ENCODE measurements at regions not wholly inside any gene's neighbourhood (a gene's known extent, or its start where the extent isn't known, plus 50 kb on each side); places are given as distances from the start of the nearest gene placed in this dataset.
A peak's percentile ranks its signal among the peaks of the same experiment; 100 is the strongest.

GRCh38 chr1:209208648-209209047, 374.9 kb upstream of the CAMK1G start:
- H3K4me2 ChIP-seq (ENCODE audit: unreplicated experiment) = peak overlapping the region; percentile 86
- 77 to 82% methylated on average over 1 of the region's 1 CpG for WGBS, 2 experiments (ENCODE audit: low coverage in 1 of 2, low lambda C conversion rate in 2 of 2, missing lambda C conversion rate in 2 of 2)
- in situ Hi-C loops (cut with MboI) = loop anchor here (25.0 kb wide), 1 partner anchor 229 kb away; no protein-coding TSS in a partner anchor

GRCh38 chr1:209213989-209214388, 369.5 kb upstream of the CAMK1G start:
- Histone ChIP-seq H3K4me2 (ENCODE audit: unreplicated experiment) (no peak overlapping the region), H3K36me3 (ENCODE audit: low read depth) (no peaks in the 10 kb centered on the region), H3F3A (ENCODE audit: insufficient read depth) (no peaks in the 10 kb centered on the region), H3K9me2 (ENCODE audit: insufficient read depth) (no peaks in the 10 kb centered on the region), H2AFZ (no peak overlapping the region), H4K20me1 (ENCODE audit: insufficient read depth) (no peaks in the 10 kb centered on the region), H3K4me3 (no peak overlapping the region), H3K4me1 (ENCODE audit: insufficient read depth) (no peaks in the 10 kb centered on the region), H3K9me3 (ENCODE audit: low read depth) (no peaks in the 10 kb centered on the region), H3K79me2 (ENCODE audit: insufficient read depth) (no peaks in the 10 kb centered on the region), H3K27ac (no peak overlapping the region), H3K27me3 (replicated peaks; ENCODE audit: insufficient read depth) (peaks cover 44% of the 10 kb centered on the region), H3K9ac (no peak overlapping the region)
- 7 to 10% methylated on average over 3 of the region's 3 CpGs for WGBS, 2 experiments (ENCODE audit: low coverage in 1 of 2, low lambda C conversion rate in 2 of 2, missing lambda C conversion rate in 2 of 2)
- in situ Hi-C loops (cut with MboI) = loop anchor here (25.0 kb wide), 1 partner anchor 223 kb away; no protein-coding TSS in a partner anchor
- TF ChIP-seq EZH2phosphoT487 (IDR thresholded peaks at IDR 0.05; ENCODE audit: insufficient read depth, low read depth) (no peak), EZH2 (IDR thresholded peaks at IDR 0.05; ENCODE audit: insufficient read depth, poor library complexity, severe bottlenecking) (no peak)
- no peak for DNase-seq

More at GRCh38 chr1:209208648-209209047, 374.9 kb upstream of the CAMK1G start:
- Histone ChIP-seq H3K79me2 (ENCODE audit: insufficient read depth) (no peaks in the 10 kb centered on the region), H2AFZ (no peak overlapping the region), H3K36me3 (ENCODE audit: low read depth) (no peaks in the 10 kb centered on the region), H3K27ac (no peak overlapping the region), H3K9ac (no peak overlapping the region), H3K4me3 (no peak overlapping the region), H3K9me2 (ENCODE audit: insufficient read depth) (no peaks in the 10 kb centered on the region), H3K9me3 (ENCODE audit: low read depth) (no peaks in the 10 kb centered on the region), H3K4me1 (ENCODE audit: insufficient read depth) (peaks cover 7% of the 10 kb centered on the region; the same call in 1 of the 2 replicates), H4K20me1 (ENCODE audit: insufficient read depth) (no peaks in the 10 kb centered on the region), H3F3A (ENCODE audit: insufficient read depth) (no peaks in the 10 kb centered on the region), H3K27me3 (replicated peaks; ENCODE audit: insufficient read depth) (peaks cover 51% of the 10 kb centered on the region)
- TF ChIP-seq EZH2 (IDR thresholded peaks at IDR 0.05; ENCODE audit: insufficient read depth, poor library complexity, severe bottlenecking) (no peak), EZH2phosphoT487 (IDR thresholded peaks at IDR 0.05; ENCODE audit: insufficient read depth, low read depth) (no peak)
- DNase-seq = no peak

- no peak for DNase-seq
- Histone ChIP-seq H3K9ac (no peak overlapping the region), H3K27ac (no peak overlapping the region), H3K79me2 (ENCODE audit: insufficient read depth) (no peaks in the 10 kb centered on the region), H3K27me3 (replicated peaks; ENCODE audit: insufficient read depth) (peaks cover 35% of the 10 kb centered on the region), H4K20me1 (ENCODE audit: insufficient read depth) (no peaks in the 10 kb centered on the region), H3F3A (ENCODE audit: insufficient read depth) (no peaks in the 10 kb centered on the region), H3K4me2 (ENCODE audit: unreplicated experiment) (no peak overlapping the region), H3K36me3 (ENCODE audit: low read depth) (no peaks in the 10 kb centered on the region), H3K4me3 (no peak overlapping the region), H2AFZ (no peak overlapping the region), H3K9me2 (ENCODE audit: insufficient read depth) (no peaks in the 10 kb centered on the region), H3K9me3 (ENCODE audit: low read depth) (no peaks in the 10 kb centered on the region), H3K4me1 (ENCODE audit: insufficient read depth) (no peaks in the 10 kb centered on the region)
- in situ Hi-C loops (cut with MboI) = loop anchor here (25.0 kb wide), 1 partner anchor 221 kb away; no protein-coding TSS in a partner anchor
- TF ChIP-seq EZH2phosphoT487 (IDR thresholded peaks at IDR 0.05; ENCODE audit: insufficient read depth, low read depth) = no peak
- TF ChIP-seq EZH2 (IDR thresholded peaks at IDR 0.05; ENCODE audit: insufficient read depth, poor library complexity, severe bottlenecking) = no peak
These were observed 367.7 kb upstream of the CAMK1G start for GRCh38 chr1:209215826-209216225.

- no peak overlapping the region for H3K27ac ChIP-seq
- H3K36me3 ChIP-seq (ENCODE audit: low read depth) = no peaks in the 10 kb centered on the region
- no peak overlapping the region for H3K9ac ChIP-seq
- TF ChIP-seq EZH2 (IDR thresholded peaks at IDR 0.05; ENCODE audit: insufficient read depth, poor library complexity, severe bottlenecking) (no peak), EZH2phosphoT487 (IDR thresholded peaks at IDR 0.05; ENCODE audit: insufficient read depth, low read depth) (no peak)
- H4K20me1 ChIP-seq (ENCODE audit: insufficient read depth) = no peaks in the 10 kb centered on the region
- H3K4me1 ChIP-seq (ENCODE audit: insufficient read depth) = no peaks in the 10 kb centered on the region
- in situ Hi-C loops (cut with MboI) = loop anchor here (25.0 kb wide), 1 partner anchor 219 kb away; no protein-coding TSS in a partner anchor
- no peaks in the 10 kb centered on the region for H3K79me2 ChIP-seq (ENCODE audit: insufficient read depth)
- peaks cover 19% of the 10 kb centered on the region; the same call in 1 of the 2 replicates for H3K27me3 ChIP-seq (replicated peaks; ENCODE audit: insufficient read depth)
- DNase-seq = no peak
- no peaks in the 10 kb centered on the region for H3K9me2 ChIP-seq (ENCODE audit: insufficient read depth)
- no peaks in the 10 kb centered on the region for H3K9me3 ChIP-seq (ENCODE audit: low read depth)
- H3F3A ChIP-seq (ENCODE audit: insufficient read depth) = no peaks in the 10 kb centered on the region
- no peak overlapping the region for H3K4me2 ChIP-seq (ENCODE audit: unreplicated experiment)
- no peak overlapping the region for H2AFZ ChIP-seq
- H3K4me3 ChIP-seq = no peak overlapping the region
These were observed 365.4 kb upstream of the CAMK1G start for GRCh38 chr1:209218113-209218512.

- no peak for DNase-seq
- Histone ChIP-seq H3K9me2 (ENCODE audit: insufficient read depth) (no peaks in the 10 kb centered on the region), H3K4me1 (ENCODE audit: insufficient read depth) (no peaks in the 10 kb centered on the region), H3K9me3 (ENCODE audit: low read depth) (no peaks in the 10 kb centered on the region), H3K9ac (no peak overlapping the region), H3F3A (ENCODE audit: insufficient read depth) (no peaks in the 10 kb centered on the region), H3K36me3 (ENCODE audit: low read depth) (no peaks in the 10 kb centered on the region), H2AFZ (no peak overlapping the region), H3K4me2 (ENCODE audit: unreplicated experiment) (no peak overlapping the region), H4K20me1 (ENCODE audit: insufficient read depth) (no peaks in the 10 kb centered on the region), H3K4me3 (no peak overlapping the region), H3K27me3 (replicated peaks; ENCODE audit: insufficient read depth) (peaks cover 14% of the 10 kb centered on the region; the same call in 1 of the 2 replicates), H3K79me2 (ENCODE audit: insufficient read depth) (no peaks in the 10 kb centered on the region), H3K27ac (no peak overlapping the region)
- no peak for TF ChIP-seq EZH2 (IDR thresholded peaks at IDR 0.05; ENCODE audit: insufficient read depth, poor library complexity, severe bottlenecking)
- no peak for TF ChIP-seq EZH2phosphoT487 (IDR thresholded peaks at IDR 0.05; ENCODE audit: insufficient read depth, low read depth)
- in situ Hi-C loops (cut with MboI) = loop anchor here (25.0 kb wide), 1 partner anchor 218 kb away; no protein-coding TSS in a partner anchor
- 57 to 63% methylated on average over 3 of the region's 3 CpGs for WGBS, 2 experiments (ENCODE audit: low coverage in 1 of 2, low lambda C conversion rate in 2 of 2, missing lambda C conversion rate in 2 of 2)
These were observed 364.5 kb upstream of the CAMK1G start for GRCh38 chr1:209218981-209219380.
